T-helper 1 cell treated with Interleukin-12 subunit alpha and Interleukin-12 subunit beta and Interleukin-4 antibody, amounts not matched to agents 30 ng/mL and 1 ng/mL, for 36 hours (primary cell): ENCODE measurements at regions not wholly inside any gene's neighbourhood (a gene's known extent, or its start where the extent isn't known, plus 50 kb on each side); places are given as distances from the start of the nearest gene placed in this dataset.
"Not testable (repeated sequence)": the region's sequence is repeated elsewhere in the genome, so short reads cannot be mapped to it uniquely, and the experiment has no call there.

ENCODE experiments used
- intact Hi-C: fragments of 100-400 bp; cut with micrococcal nuclease; formaldehyde crosslinking; loops from one replicate; pipeline ENCODE4 v1.15.1; 2024

DNA sequence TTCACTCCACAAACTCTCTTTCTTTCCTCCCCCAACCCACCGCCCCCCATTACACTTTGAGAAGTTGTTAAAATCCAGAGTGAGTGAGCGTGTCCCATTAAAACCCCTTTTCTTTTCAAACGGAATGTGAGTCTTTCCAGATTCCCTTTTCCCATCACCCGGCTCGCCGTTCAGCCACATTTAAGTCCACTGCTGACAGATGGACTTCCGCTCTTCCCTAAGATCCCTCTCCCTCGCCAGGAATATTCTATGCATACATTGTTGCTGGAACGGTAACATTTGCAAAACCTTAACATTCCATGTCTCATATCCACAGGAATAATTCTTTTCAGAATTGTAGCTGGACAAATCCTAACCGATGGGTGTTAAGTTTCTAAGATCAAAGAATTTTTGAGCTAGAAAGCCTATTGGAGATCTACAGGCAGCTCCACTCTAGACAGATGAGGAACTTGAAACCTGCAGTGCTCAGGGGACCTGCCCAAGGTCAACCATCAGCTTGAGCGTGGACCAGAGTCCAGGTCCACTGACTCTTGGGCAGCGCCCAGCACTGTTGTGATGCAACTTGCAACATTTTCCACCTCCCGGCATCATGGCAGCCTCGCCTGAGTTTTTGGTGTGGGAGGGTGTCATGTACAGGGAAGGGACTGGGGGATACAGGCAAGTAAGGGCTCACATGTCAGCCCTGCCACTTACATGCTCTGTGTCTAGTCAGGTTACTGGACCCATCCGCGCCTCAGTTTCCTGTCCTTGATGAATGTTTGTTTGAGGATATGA lies 500.1 kb downstream of the CCDC171 start:
- intact Hi-C loops = no loop called here

DNA sequence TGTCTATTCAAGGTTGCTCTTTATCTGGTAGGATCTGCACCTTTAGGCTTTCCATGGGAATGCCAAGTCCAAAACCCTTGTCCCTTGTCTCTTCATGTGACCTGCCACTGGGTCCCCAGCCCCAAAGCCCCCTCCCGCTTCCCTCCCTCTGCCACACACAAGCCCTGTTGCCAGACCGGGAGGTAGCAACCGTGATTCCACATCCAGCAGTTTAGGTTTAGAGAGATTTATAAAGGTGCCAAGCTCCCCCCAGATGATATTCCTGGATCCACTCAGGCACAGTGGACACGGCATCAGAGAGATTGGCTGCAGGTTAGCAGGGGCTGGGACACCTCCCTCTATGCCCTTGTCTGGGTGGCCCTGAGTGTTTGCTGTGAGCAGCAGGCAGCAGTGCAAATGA lies 504.7 kb downstream of the CCDC171 start:
- intact Hi-C loops = no loop called here

DNA sequence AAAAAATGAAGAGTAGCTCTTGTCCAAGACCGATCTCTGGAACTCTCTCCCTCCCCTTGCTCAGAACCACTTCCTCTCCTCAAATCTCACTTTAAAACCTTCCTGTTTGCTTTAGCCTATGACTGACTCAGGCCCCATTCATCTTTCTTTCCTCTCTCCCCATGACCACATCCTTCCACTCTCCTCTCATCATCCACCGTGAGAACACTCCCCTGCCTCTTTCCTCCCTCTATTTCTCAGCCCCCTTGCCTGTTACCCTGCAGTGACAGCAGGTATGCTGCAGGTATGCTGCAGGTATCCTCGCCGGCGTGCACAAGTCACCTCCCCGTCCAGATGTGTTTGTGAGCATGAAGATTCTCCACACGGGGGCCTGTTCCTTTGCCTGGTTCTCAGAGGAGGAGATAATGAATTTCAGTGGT lies 505.3 kb downstream of the CCDC171 start:
- intact Hi-C loops = no loop called here

DNA sequence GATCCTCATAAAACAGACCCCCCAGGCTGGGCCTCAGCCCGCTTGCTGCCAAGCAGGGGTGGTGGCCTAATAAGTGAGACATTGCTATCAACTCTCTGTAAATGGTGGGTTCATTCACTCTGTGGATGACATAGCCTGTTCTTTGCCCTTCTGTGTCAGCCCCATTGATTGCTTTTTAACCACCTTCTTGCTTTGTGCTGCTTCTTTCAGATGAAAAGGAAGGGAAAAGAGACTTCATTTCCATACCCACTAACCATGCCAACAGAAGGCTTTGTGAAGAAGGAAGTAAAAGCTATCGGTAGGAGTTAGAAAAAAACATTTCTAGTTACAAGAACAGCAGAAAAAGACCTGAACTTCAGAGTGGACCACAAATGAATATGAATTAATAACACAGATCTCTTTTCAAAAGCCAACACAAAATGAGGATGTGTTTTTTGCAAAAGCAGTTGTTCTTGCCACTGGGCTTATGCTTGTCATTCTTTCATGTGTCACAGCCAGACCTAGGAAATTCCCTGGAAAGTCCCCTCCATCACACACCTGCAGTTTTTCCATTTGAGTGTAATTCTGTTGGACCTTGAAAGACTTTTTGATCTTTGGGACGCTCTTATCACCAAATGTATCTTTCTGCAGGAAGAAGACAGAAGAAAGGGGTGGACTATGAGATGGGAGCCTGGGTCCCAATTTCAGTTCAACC lies 507.7 kb downstream of the CCDC171 start:
- intact Hi-C loops = no loop called here

DNA sequence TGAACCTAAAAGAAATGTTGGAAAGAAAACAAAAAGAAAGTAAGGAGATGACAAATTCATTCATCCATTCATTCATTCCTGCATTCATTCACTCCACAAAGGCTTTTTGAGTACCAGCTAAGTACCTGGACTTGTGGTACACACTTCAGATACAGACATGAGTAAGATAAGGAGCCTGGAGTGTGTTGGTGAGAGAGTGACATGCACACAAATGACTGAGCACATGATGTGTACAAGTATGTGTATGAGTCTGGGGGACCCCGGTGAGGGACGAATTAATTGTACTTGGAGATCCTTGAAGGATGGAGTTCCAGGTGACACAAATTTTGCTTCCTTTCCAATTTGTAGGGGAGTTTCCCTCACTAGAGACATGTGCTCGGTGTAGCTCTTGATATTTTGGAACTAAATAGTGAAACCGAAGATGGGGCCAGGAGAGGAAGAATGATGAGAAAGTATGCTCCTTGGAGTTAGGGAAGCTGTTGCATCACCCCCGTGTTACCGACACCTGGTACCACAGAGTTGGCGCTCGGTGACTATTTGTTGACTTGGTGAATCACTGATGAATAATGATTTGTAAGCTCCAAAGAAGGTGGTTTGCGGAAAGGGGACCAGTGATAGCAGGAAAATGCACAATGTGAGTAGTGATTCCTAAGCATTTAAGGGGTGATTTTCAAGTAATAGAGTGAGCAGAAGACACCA lies 509.8 kb downstream of the CCDC171 start:
- intact Hi-C loops = no loop called here

DNA sequence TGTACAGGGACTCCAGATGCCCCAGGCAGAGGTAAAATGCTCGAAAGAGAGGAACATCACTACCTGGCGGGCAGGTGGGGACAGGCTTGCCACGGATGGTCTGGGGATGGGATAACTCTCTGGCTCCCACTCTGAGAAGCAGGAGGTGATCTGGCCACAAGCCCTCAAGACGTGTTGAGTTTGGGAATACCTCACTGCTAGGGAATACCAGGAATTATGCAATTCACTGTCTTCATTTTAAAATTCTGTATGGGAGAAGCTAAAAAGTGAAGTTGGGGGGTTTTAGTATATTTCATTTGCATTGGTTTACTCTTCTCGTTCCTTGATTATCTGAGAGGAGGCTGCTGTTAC lies 510.4 kb downstream of the CCDC171 start:
- intact Hi-C loops = no loop called here

DNA sequence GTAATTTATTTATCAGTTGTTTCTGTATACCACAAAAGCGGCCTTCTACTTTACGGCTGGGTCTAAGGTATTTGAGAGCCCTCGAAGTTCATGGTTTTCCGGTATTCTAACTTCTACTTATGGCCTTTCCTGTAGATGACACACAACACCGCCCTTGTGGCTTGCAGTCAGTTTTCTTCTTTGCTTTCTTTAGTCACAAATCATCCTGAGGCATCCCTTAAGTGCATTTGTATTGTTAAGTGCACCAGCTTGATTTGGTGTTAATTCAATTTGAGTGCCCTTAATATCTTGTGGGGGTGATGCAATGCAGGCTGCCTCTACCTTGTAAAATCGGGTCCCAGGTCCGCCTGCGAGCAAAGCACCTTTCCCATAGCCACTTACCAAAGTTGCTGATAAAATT lies 511.9 kb downstream of the CCDC171 start:
- intact Hi-C loops = no loop called here

DNA sequence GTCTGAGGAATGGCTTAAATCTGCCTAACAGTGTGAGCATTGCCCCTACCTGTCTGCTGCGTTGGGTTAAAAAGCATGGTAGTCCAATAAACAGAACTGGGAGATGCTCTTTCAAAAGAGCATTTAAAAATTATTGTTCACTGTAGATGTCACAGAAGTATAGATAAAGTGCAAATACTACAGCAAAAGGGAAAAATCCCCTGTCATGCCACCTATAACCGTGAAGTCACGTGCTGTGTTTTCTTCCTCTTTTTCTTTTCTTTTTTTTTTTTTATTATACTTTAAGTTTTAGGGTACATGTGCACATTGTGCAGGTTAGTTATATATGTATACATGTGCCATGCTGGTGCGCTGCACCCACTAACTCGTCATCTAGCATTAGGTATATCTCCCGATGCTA lies 513.4 kb downstream of the CCDC171 start:
- intact Hi-C loops = not testable (repeated sequence)

DNA sequence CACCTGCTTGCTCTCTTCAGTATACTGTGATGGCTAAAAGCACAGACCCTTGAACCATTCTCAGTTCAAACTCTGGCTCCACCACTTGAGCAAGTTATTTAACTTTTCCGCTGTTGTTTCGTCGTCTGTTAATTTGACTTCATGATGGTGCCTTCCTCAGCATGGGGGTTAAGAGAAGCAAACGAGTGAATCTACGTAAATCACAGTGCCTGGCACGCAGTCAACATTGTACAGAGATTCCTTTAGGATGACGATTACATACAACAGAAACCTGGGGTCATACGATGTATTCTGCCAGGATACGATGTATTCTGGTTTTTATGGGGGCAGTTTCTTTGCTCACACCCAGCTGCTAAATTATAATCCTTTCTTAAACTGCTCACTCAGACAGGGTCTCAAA lies 515.6 kb downstream of the CCDC171 start:
- intact Hi-C loops = no loop called here

DNA sequence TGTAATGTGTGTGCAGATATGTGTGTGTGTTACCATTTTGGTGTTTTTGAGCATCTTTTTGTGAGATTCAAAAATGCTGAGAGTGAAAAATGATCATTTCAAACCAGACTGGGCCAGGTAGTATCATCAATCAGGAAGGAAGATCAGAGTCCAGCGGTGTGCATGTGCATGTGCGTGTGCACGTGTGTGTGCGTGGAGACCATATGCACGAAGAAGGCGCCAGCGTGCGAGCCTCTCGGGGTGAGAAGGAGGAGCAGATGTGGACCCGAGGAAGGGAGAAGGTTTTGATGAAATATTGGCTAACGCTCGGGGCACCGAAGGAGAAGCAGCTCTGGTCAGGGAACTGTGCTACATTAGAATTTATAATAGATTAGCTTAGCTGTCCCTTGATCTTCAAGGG lies 516.4 kb downstream of the CCDC171 start:
- intact Hi-C loops = no loop called here

DNA sequence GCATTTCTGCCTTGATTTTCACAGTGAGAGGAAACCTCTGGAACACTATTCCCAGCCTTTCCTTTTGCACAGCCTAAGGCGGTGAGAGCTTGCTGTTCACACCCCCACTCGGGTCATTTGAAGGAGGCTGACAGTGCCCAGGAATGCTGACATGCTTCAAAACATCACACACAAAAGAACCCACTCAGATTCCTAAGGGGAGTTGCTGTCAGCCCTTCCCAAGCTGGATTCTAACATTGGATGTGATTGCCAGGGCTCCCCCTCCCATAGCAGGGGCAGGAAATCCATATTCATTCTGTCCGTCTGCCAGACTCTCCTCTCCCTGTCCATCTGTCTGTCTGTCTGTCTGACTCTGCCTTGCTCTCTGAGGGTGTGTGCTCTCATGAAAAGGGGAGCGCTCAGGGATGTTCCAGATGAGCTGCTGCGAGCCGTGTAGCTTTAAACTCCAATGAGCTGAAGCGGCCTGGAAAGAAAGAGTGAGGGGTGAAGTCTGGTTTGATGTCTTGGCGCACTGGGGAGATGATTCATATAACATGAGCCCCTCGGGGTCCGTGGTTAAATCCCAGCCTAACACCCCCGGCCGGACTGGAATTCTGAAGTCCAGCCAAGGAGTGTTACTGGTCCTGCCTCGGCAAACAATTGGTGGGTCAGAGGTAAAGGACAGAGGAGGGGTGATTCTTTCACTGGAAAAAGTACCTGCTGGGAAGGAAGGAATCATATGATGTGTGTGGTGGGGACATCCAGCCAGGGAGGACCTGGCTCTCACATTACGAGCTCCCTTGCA lies 517.0 kb downstream of the CCDC171 start:
- intact Hi-C loops = no loop called here

DNA sequence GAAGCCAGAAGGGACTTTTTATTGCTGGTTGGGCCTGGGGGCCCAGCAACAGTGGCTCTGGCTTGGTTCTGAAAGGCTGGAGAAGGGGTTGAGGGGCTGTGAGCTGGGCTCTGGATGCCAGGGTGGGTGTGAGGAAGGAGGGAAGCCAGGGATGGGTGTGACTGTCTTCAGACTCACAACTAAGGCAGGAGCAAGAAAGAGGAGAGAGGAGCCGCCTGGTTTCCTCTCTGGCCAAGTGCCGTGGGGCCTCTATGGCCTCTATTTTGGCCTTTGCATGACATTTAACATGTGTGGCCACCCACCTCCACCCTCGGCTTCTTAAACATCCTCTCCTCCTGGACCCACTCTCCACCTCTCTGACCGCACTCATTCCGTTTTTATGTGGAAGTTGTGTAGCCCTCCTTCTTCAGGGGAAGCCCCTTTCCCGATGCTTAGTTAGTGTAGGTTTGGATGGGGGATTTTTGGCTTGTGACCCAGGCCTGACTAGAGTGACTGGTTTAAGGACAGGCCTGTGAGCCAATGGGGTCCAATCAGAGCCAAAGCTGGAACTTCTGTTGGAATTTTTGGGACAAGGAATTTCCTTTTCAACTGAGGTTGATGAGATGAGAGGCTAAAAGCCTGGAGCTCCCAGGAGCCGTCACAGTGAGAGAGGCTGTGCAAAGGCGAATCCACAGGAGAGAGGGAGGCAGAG lies 517.8 kb downstream of the CCDC171 start:
- intact Hi-C loops = no loop called here

DNA sequence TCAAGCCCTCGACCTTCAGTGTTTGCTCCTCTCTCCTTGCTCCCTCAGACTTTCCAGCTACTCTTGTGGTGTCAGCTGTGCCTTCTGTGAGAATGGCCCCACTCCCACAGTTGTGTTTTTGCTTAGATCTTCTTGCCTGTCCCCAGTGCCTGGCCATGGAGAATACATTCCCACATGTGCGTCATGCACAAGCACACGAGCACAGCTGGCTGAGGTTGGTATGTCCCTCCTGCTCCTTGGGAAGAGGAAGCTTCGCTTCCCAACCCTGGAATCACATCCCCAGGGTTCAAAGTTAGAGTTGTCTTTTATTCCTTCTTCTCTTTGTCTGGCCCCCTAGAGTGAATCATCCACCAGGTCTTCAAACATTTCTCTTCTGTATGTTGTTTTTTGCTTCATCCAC lies 518.6 kb downstream of the CCDC171 start:
- intact Hi-C loops = no loop called here

DNA sequence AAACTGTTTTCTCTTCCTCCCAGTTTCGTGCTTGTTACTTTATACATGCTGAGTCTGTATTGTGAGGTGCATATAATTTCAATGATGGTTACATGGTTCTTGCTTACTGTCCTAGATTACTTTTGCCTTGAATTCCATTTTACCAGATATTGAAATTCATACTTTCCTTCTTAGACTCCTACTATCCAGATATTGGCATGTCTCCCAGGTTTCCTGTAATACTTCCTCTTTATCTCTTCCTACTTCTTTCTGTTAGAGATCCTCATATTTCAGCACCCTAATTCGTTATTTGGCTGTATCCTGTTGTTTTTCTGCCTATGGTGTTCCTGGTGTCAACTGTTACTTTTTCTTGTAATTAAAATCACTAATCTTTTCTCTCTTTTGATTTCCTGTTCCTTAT lies 522.1 kb downstream of the CCDC171 start:
- intact Hi-C loops = no loop called here

DNA sequence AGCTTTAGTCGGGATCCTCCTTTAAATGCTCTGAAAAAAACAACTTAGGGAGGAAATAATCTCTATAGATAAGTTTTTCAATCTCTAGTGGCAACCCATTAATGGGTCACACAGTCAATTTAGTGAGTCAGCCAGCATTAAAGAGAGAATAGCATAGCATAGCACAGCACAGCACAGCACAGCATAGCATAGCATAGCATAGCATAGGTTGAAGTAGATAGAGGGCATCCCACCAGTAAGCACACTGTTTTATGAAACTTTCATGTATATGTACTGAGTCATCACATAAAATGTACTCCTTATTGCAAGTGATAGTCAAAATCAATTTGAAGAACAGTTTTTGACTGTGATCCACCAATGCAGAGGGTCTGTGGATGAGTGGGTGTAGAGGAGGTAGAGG lies 522.9 kb downstream of the CCDC171 start:
- intact Hi-C loops = no loop called here

DNA sequence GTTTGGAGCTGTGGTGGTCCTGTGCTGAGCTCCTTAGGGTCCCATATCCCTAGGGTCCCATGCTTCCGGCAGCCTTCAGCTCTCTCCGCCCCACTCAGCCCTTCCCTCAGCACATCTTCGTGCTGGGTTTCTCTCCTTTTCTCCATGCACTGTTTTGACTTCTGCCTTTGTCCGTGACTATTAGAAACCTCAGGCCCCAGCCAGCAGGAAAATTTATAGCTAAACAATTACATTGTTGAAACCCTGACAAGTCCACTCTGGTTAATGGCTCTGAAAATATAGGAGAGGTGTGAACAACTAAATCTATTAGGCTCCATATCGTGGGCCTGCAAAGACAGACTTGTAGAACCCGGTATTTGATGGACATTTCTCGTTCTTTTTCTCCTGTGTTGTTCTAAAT lies 523.7 kb downstream of the CCDC171 start:
- intact Hi-C loops = no loop called here

DNA sequence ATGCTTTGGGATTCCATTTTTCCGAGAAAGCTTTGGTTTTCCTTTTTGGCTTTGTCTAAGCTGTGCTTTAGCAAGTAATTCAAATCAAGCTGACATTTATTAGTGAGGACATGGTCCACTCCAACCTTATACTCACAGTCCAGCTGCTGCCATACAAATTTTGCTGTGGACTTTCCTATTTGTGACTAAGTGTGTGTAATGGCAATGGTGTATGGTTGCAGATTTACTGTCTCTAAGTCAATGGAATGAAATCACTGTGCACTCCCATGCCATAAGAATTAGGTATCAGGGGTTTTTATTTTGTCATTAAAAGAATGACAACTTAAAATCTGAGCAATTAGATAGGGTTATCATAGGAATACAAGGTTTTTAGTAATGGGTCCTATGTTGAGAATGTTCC lies 530.0 kb downstream of the CCDC171 start:
- intact Hi-C loops = no loop called here

DNA sequence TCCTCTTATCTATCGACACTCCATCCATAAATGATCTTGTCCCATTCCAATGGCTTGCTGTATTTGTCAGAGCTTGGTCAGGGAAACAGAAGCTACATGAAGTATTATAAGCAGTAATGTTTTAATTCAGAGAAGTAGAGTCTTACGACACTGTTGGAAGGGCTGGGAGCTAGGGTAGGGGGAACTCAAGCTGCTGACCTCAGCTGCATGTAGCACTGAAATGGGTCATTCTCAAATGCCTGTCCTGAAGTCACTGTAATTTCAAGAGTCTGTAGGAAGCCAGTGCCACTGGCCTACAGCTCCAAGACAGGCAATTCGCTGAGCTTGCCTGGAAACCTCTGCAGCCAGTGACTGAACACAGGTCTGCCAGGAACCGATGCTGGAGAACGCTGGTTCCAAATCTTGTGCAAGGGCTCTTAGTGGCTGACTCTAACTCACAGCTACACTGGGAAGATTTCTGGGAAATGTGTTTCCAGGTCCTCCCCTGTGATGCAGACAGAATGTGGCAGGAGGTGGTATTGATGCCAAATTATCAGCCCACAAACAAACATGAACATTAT lies 532.4 kb downstream of the CCDC171 start:
- intact Hi-C loops = no loop called here

DNA sequence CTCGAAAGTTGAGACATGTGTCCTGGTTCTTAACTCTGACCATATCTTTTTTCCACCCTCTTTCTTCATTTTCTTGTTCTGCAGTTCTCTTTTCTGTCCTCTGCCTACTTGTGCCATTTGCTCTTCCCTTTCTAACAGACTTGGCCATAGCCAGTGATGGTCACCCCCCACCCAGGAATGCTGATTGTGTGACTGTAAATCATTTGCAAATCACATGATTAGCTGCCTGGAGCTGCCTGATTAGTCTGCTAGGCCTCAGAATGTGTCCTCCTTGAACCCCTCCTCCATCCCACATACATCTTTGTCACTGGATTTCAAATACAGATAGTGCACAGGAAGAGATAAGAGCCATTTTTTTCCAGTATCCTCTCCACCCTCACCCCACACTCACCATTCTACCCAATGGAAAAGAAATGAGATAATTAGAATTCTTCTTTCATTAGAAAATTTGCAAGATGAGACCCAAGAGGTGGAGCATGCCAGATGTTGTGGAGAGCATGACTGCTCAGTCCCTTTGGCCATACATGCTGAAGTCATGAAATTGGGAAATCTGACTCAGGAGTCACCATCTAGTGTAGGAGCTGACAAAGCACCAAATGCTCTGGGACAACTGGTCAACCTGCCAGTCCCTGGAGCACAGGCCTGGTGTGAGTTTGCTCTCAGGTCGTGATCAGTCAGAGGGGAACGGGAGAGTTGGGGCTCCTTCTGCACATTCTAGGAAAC lies 538.2 kb downstream of the CCDC171 start:
- intact Hi-C loops = no loop called here
